ENCODE measurements at regions not wholly inside any gene's neighbourhood (a gene's known extent, or its start where the extent isn't known, plus 50 kb on each side); places are given as distances from the start of the nearest gene placed in this dataset.

GRCh38 chr2:193989645-193990044 is 1667.4 kb upstream of the SLC39A10 start:
- H2AK5ac ChIP-seq (ENCODE audit: low read depth, low read length): no peak overlapping the region
- H3K14ac ChIP-seq (ENCODE audit: insufficient read length): no peak overlapping the region
- no peak overlapping the region for H3K4ac ChIP-seq (replicated peaks; ENCODE audit: insufficient read length, low read depth, low read length)
- H3K56ac ChIP-seq (replicated peaks; ENCODE audit: insufficient read length, low read depth, low read length): no peak overlapping the region
- no peak overlapping the region for H3K4me2 ChIP-seq (ENCODE audit: insufficient read depth in 1 of 2, low read depth in 2 of 2, low read length in 2 of 2)
- H2BK20ac ChIP-seq (ENCODE audit: low read length): no peak overlapping the region
- no peaks in the 10 kb centered on the region for H3K9me3 ChIP-seq (ENCODE audit: insufficient read depth in 2 of 2, low read depth in 1 of 2, low read length in 1 of 2)
- no peak overlapping the region for H3K23ac ChIP-seq (ENCODE audit: insufficient read length)
- H3K18ac ChIP-seq (ENCODE audit: extremely low read depth, low read length): no peak overlapping the region
- 91% methylated on average over 2 of the region's 2 CpGs; no CpG with 5 or more reads in 1 of the 2 experiments for WGBS, 2 experiments (ENCODE audit: extremely low coverage in 1 of 2, insufficient coverage in 1 of 2, insufficient read length in 1 of 2, insufficient replicate concordance in 2 of 2, low coverage in 1 of 2, low lambda C conversion rate in 2 of 2, missing lambda C conversion rate in 1 of 2)
- no peak overlapping the region for H4K5ac ChIP-seq (ENCODE audit: insufficient read length, low read depth, low read length)
- H2BK15ac ChIP-seq (ENCODE audit: low read length): no peak overlapping the region
- no peak overlapping the region for H2BK5ac ChIP-seq (ENCODE audit: low read depth, low read length)
- H3K27ac ChIP-seq (ENCODE audit: low read depth, low read length): no peak overlapping the region
- H3K27me3 ChIP-seq (replicated peaks in 1 of 4; ENCODE audit: control insufficient read depth in 3 of 4, extremely low read depth in 1 of 4, insufficient read depth in 3 of 4, low read length in 3 of 4): no peaks in the 10 kb centered on the region
- H3K79me2 ChIP-seq (ENCODE audit: control insufficient read depth in 1 of 2, insufficient read depth in 2 of 2, low read length in 2 of 2): no peaks in the 10 kb centered on the region
- POLR2A ChIA-PET (ENCODE audit: partially characterized antibody): no interaction called here
- no peaks in the 10 kb centered on the region for H3K23me2 ChIP-seq (ENCODE audit: low read depth, low read length)
- H4K8ac ChIP-seq (ENCODE audit: extremely low read depth, insufficient read depth, low read length): no peak overlapping the region
- H3K9ac ChIP-seq (replicated peaks in 1 of 4; ENCODE audit: extremely low read depth in 1 of 4, low read depth in 3 of 4, low read length in 3 of 4): no peak overlapping the region
- H3K79me1 ChIP-seq (ENCODE audit: low read depth, low read length): no peaks in the 10 kb centered on the region
- no peak overlapping the region for H2BK120ac ChIP-seq (replicated peaks; ENCODE audit: low read depth, low read length)
- H4K20me1 ChIP-seq (replicated peaks in 1 of 2; ENCODE audit: control insufficient read depth in 1 of 2, insufficient read depth in 2 of 2, low read length in 2 of 2): no peaks in the 10 kb centered on the region
- no peaks in the 10 kb centered on the region for H3K4me1 ChIP-seq (replicated peaks in 1 of 4; ENCODE audit: control insufficient read depth in 3 of 4, insufficient read depth in 4 of 4, low read length in 3 of 4)
- no peak overlapping the region for H3K4me3 ChIP-seq (ENCODE audit: extremely low read depth in 1 of 4, insufficient read depth in 2 of 4, low read depth in 3 of 4, low read length in 4 of 4)
- CTCF ChIA-PET (ENCODE audit: partially characterized antibody): no interaction called here
- no peaks in the 10 kb centered on the region for H3K36me3 ChIP-seq (ENCODE audit: control insufficient read depth in 2 of 4, insufficient read depth in 4 of 4, low read length in 3 of 4)
- no peak overlapping the region for H2AFZ ChIP-seq (ENCODE audit: low read length)
- no peak for DNase-seq (ENCODE audit: low read depth in 1 of 2, low spot score in 2 of 2)
- no peak overlapping the region for H4K91ac ChIP-seq (replicated peaks; ENCODE audit: insufficient read length, low read length)
- no peak for FAIRE-seq
- H2BK12ac ChIP-seq (ENCODE audit: low read depth, low read length): no peak overlapping the region
- TF ChIP-seq CTBP2 (IDR thresholded peaks at IDR 0.05; ENCODE audit: borderline replicate concordance, insufficient read depth, insufficient read length, low read length) (no peak), BRCA1 (IDR thresholded peaks at IDR 0.05; ENCODE audit: low read depth, low read length) (no peak), E2F6 (IDR thresholded peaks at IDR 0.05) (no peak), KDM5A (IDR thresholded peaks at IDR 0.05; ENCODE audit: low read length) (no peak), TAF7 (optimal IDR thresholded peaks at IDR 0.05; ENCODE audit: borderline replicate concordance, low read depth, low read length) (no peak), SIRT6 (IDR thresholded peaks at IDR 0.05; ENCODE audit: low read length) (no peak), HDAC2 (IDR thresholded peaks at IDR 0.05; ENCODE audit: borderline replicate concordance in 1 of 2, low read depth in 2 of 2, low read length in 2 of 2) (no peak), TEAD4 (IDR thresholded peaks at IDR 0.05; ENCODE audit: low read depth, low read length) (no peak), USF2 (IDR thresholded peaks at IDR 0.05; ENCODE audit: low read length) (no peak), SIX5 (IDR thresholded peaks at IDR 0.05; ENCODE audit: low read depth, low read length) (no peak), CREB1 (IDR thresholded peaks at IDR 0.05) (no peak), SP4 (IDR thresholded peaks at IDR 0.05; ENCODE audit: low read length) (no peak), RFX5 (IDR thresholded peaks at IDR 0.05; ENCODE audit: borderline replicate concordance, low read depth, low read length) (no peak)
- TF ChIP-seq, protein P1, sequence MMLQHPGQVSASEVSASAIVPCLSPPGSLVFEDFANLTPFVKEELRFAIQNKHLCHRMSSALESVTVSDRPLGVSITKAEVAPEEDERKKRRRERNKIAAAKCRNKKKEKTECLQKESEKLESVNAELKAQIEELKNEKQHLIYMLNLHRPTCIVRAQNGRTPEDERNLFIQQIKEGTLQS (IDR thresholded peaks at IDR 0.05; ENCODE audit: insufficient read depth, low read depth, low read length): no peak
